NCI-H2029 treated with DMSO at 0.1 percent for 48 hours (cell line): ENCODE measurements at regions not wholly inside any gene's neighbourhood (a gene's known extent, or its start where the extent isn't known, plus 50 kb on each side); places are given as distances from the start of the nearest gene placed in this dataset.

Source experiments
- DNase-seq: peaks from one replicate; lab custom pipeline; 2025; lab: John Stamatoyannopoulos, UW

GRCh38 chr7:155360495-155361345, 63.0 kb downstream of the INSIG1 start:
- no peak for DNase-seq

DNA sequence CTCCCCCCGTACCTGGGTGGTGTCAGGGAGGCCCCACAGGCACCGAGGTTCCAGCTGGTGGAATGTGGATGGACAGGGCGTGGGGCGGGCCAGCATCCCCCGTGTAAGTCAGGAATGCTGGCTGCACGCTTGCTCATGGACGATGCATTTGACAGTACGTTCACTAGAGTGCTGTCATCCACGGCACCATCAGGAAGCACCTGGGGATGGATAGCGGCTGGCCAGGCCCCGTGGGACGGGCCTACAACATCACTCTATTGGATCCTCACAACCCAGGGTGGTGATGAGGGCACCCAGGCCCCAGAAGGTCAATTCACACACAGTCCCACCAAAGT, 63.6 kb downstream of the INSIG1 start:
- DNase-seq, result no peak

- no peak for DNase-seq
Observed at GRCh38 chr7:155361947-155362346, 64.3 kb downstream of the INSIG1 start.

- no peak for DNase-seq
Observed at GRCh38 chr7:155362380-155363145, 64.9 kb downstream of the INSIG1 start.

- DNase-seq, result no peak
Observed at GRCh38 chr7:155363146-155363539, 65.5 kb downstream of the INSIG1 start.

DNA sequence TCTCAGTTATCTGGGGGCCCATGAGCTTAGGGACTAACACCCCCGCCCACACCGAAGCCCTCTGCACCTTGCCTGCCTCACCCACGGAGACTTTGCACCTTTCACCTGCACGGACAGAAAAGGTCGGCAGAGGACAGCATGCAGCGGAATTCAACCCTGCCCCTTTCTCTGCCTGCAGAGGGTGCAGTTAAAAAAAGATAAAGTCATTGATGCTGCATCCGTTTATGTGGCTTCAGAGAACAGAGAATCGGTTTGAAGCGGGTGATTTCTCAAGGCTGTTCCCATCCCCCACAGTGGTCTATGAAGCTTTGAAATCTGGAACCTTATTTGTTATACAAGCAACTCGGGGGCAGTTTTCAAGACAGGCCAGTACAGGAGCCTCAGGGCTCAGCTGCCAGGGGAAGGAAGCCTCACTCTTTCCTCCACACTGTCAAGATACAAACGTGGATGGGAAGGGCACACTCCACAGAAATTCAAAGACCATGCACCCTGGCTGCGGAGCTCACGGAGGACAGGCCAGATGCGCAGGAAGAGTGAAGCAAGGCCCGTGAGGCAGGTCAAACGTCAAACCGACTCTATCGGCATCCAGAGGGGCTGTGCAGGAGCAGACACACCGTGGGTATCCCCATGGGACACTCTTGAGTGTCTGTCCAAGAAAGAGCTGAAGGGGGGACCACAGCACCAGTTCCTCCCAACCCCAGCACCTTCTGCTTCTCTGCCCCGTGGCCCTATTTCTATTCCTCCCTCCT, 66.3 kb downstream of the INSIG1 start:
- DNase-seq, result no peak

DNA sequence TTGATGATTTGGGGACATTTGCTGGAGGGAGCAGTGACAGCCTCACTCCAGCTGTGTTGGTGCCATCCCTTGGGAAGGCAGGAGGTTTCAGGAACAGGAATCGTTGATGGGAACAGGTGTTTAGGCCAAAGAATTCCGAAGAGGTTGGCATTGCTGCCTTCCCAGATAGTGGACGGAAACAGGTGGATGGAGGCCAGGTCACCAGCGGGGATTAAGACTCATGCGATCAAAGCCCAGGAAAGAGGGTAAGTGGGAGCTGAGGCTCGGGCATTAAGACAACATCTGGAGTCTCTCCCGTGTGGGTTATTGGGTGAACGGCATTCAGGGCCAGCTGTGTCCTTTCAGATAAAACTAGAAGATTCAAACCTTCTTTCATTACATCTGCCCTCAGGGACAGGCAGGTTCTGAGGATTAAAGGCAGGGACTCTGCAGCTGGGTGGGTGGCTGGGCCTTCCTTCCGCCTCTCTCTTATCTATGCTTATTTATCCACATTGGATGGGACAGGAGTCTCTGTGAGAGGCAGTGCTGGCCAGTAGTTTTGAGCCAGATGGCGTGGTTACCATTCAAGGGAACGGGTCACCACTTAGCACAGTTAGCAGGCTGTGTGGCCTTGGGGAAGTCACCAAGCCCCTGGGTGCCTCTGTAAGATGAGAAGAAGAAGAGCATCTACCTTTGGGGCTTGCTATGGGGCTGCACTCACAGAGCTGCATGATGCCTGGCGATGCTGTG, 67.6 kb downstream of the INSIG1 start:
- DNase-seq, result no peak

- DNase-seq, result no peak
Observed at GRCh38 chr7:155368894-155369600, 71.4 kb downstream of the INSIG1 start.

DNA sequence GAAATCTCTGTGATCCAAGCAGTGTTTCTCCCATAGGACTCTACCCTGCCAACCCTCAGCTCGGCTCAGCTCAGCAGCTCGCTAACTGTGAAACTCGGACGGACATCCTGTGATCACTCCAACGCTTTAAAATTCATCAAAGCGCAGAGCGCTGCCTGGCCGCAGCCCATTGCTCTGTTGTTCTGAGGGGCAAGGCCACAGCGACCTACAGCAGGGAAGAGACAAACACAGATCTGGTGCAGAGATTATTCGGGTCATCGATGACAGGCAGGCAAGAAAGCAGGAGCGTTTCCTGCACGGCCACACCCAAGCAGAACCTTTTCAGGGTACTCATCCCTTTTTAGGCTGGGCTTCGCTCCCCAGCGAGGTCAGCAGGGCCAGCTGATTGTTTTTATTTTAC, 72.1 kb downstream of the INSIG1 start:
- no peak for DNase-seq

- DNase-seq, result no peak
Observed at GRCh38 chr7:155371331-155371883, 73.7 kb downstream of the INSIG1 start.

DNA sequence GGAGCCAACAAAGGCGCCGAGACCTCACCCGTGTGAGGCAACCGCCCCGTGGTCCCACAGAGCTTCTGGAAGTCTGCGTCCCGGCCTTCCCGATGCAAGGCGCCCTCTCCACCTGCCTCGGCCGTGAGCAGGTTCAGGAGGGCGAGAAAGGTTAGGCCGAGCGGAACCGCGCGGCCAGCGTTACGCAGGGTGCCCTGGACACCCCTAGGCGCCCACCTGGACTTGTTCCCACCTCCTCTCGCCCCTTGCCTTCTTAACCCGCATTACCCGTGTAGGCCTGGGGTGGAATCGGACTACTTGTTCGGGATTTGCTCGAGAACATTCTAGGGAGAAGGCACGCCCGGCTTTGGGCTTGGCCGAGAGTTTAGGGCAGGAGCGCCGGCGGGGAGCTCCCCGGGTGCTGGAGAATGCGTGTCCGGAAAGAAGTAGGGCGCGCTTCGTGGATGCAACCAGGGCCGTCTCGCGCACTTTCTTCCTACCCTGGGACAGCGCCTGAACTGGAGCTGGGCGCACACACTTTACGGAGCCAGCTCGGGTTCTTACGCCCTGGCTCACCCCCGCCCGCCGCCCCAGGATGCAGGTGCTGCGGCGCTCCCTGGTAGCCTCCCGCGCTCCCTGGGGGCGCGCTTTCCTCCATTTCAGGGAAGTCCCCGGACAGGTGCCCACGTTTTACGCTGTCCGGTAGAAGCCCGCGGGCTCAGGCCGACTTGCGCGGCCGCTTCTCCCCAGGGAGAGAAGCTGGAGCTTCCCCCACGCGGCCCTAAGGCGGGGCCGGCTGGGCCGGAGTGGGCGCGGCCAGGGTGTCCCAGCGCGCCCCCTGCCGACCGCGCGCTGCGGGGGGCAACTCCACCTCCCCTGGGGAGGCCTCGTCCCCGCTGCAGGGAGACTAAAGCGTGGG, 74.5 kb downstream of the INSIG1 start:
- no peak for DNase-seq

DNA sequence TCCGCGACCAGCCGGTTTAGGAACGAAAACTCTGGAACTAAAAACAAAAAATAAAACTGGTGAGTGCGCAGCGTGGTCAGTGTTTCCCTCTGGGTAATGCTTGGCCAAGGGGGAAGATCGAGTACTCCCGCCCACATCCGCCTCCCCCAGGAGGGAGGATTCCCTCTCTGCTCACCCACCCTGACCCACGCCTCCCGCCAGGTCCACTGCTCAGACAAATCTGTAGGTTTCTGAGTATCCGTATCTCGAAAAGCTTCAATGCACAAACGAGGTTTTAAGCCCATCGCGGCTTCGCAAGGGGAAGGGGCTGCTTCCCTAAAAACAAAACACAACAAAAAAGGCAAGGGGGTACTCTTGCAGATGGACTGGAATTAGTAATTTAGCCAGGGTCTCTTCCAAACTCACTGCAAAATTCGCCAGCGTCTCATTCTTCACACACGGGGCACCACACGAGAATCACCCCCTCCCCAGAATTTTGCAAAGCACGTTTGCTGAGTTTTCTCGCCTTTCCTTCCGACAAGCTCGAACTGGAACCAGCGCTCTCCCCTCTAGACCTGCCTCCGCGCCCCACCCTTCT, 75.2 kb downstream of the INSIG1 start:
- no peak for DNase-seq

- DNase-seq, result no peak
Observed at GRCh38 chr7:155373359-155374273, 75.9 kb downstream of the INSIG1 start.

DNA sequence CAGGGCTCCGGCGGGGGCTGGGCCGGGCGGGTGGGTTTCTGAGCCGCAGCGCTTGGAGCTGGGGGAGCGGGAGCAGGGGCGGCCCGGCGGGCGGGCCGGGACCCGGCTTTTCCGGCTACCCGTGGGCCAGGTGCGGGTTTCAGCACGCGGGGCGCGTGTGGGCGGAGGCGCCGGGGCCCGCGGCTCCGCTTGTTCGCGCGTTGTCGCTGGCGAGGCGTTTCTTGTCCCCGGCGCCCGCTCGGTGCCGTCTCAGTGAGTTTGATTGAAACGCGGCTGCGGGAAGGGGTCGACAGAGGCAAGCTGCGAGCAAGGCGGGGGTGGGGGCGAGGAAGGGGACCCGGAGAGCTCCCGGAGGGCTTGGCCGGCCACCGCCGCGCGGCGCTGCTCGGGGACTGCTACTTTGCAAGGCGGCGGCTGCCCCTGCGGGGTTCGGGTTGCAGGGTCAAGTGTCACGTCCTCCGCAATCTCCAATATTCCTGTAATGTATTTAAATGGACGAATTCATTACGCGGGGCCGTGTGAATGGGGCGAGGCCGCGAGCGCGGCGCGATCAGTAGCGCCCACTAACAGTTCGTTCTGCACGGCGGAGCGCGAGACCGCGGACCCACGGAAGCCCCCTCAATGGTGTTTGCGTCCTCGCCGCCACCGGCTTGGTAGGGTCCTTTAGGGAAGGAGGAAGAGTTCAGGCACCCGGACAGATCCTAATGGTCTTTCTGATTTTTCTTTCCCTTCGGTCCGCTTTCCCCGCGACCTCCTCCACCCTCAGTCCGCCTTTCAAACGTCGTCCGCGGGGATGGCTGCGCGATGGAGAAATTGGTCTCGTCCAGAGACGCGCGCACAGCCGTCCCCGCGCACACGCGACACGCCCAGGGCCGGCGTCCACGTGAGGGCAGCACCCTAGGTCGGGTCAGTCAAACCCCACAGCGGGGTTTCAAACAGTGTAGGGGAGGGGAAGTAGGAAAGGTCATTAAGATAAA, 76.9 kb downstream of the INSIG1 start:
- DNase-seq, result no peak

GRCh38 chr7:155375337-155376277, 77.9 kb downstream of the INSIG1 start:
- peak; percentile 20 for DNase-seq
